GM12872 (cell line): ENCODE measurements at regions not wholly inside any gene's neighbourhood (a gene's known extent, or its start where the extent isn't known, plus 50 kb on each side); places are given as distances from the start of the nearest gene placed in this dataset.

Source experiments
- TF ChIP-seq, protein P1 (sequence below): IDR thresholded peaks from 3 replicates; pipeline ENCODE4 v1.5.1; 2011; ENCODE audit warnings: low read depth, mild to moderate bottlenecking, low read length, moderate library complexity; ENCODE audit not compliant: insufficient read depth

DNA sequence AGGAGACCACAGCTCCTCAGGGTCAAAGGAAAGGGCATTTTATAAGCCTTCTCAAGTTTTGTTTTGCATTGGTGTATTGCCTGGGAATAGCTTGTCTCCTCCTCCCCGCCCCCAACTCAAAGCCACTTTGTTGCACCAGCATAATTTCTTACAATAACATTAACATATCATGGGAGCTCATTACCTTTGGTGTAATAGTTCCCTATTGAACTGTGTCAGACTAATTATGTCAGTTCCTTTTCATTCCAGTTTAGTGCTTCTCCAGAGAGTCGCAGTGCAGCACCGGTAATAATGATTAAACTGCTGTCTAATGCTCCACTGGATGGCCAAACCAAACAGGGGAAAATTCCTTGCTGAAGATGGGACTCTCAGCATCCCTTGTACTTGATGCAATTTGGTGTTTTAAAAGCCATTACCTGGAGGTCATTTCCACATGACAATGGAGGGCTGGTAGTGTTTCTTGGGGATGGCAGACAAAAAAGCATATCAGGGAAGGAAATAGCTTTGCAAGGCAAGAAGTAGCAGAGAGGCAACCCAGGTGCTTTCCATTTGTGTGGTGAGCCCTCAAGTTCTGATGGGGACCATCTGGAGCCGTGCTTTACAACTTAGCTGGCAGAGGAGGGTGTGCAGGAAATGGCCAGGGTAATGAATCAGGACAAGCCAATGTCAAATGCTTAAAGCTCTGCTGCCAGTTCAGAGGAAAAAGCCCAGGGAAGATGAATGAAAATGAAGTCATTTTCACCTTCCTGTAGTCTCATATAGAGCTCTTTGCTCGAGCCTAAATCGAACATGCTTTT lies 91.5 kb upstream of the NLRP1 start:
- TF ChIP-seq, protein P1, sequence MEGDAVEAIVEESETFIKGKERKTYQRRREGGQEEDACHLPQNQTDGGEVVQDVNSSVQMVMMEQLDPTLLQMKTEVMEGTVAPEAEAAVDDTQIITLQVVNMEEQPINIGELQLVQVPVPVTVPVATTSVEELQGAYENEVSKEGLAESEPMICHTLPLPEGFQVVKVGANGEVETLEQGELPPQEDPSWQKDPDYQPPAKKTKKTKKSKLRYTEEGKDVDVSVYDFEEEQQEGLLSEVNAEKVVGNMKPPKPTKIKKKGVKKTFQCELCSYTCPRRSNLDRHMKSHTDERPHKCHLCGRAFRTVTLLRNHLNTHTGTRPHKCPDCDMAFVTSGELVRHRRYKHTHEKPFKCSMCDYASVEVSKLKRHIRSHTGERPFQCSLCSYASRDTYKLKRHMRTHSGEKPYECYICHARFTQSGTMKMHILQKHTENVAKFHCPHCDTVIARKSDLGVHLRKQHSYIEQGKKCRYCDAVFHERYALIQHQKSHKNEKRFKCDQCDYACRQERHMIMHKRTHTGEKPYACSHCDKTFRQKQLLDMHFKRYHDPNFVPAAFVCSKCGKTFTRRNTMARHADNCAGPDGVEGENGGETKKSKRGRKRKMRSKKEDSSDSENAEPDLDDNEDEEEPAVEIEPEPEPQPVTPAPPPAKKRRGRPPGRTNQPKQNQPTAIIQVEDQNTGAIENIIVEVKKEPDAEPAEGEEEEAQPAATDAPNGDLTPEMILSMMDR: no peak

DNA sequence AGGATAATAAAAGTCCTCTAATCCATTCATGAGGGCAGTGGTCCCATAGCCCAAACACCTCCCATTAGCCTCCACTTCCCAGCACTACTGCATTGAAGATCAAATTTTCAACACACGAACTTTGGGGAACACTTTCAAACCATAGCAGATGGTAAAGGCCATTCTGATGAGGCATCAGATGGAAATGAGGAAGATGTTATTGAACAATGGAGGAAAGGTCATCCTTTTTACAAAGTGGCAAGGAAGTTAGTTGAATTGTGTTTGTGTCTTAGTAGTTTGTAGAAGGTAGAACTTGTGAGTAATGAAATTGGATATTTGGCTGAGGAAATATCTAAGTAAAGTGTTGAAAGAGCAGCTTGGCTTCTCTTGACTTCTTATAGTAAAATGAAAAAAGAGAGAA lies 93.3 kb upstream of the NLRP1 start:
- TF ChIP-seq, protein P1: no peak

DNA sequence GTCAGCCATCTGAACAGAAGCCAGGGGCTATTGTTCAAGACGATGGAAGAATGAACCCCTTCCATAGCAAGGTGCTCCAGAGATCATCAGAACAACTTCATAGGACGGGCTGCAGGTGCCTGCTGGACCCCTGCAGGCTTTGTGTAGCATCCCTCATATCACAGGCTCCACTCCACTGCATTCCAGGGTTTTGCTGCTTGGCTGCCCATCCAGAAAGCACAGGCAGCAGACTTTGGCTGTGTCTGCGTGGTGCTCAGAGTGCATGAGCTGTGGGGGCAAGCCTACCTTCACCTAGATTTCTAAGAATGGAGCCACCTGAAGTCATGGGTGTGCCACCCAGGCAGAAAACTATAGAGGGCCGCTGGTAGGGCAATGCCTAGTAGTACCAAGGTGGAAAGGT lies 93.9 kb upstream of the NLRP1 start:
- TF ChIP-seq, protein P1: no peak

DNA sequence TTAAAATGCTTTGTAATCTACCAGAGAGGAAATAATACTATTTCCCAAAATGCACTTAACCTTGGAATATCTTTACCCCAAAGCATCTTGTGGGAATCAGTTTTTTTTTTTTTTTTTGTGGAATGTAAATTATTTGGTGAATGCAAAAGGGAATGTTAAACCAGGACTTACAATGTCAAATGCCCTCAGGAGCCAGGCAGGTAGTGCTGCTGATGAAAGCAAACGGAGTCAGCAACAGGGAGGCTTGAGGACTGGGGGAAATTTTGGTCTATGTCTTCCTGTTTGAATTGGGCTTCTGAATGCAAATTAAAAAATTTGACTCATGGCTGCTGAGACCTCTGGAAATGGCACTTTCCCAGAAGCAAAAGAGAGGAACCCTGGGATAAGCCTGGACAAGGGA lies 96.5 kb upstream of the NLRP1 start:
- TF ChIP-seq, protein P1: no peak

DNA sequence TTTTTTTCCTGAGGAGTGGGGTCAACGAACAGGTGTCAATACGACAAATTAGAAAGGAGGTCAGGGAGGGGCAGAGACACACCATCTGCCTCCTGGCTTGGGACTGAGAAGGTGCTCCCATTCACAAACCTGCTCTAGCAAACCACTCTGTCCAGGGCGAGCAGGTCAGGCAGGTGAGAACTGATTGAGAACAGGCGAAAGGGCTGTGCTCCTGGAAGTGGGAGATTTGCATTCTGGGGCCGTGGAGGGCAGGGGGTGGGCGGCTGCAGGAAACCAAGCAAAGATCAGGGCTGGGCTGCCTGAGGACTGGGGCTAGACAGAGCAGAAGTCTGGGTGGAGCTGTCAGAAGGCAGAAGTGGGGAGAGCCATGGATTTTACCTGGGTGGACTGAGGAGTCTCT lies 98.9 kb upstream of the NLRP1 start:
- TF ChIP-seq, protein P1: no peak

DNA sequence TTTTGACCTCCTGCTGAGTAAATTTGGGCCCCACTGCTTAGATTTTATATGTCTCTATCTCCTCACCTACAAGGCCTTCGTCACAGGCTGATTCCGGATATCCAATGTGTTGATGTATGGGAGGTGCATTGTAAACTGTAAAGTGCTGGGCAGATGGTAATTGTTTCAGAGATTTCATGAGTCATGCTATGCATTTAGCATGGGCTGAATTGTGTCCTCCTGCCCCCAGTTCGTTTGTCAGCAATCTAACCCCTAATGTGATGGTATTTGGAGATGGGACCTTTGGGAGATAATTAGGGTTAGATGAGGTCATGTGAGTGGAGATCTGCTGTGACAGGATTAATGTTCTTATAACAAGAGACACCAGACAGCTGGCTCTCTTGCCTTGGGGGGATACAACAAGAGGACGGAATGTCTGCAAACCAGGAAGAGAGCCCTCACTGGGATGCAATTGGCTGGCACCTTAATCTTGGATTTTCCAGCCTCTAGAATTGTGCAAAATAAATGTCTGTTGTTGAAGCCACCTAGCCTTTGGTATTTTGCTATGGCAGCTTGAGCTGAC lies 101.8 kb upstream of the NLRP1 start:
- TF ChIP-seq, protein P1: no peak

DNA sequence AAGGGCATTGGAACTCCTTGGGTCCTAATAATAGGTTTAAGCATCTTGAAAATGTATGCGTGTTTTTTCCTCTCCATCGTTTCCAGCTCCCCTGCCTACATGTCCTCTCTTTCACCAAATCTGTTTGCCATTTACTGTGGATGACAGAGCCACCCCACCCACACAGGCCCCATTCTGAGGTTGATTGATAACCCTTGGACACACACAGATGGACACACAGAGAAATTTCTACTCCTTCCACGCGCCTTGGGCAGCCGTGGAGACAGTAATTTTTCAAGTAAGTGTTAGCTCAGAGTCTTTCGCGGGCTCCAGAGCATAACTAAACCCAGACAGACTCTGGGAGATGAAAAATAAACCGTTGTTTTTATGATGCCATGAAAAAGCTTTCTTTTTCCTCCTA lies 103.3 kb upstream of the NLRP1 start:
- TF ChIP-seq, protein P1: no peak
